Stimulated activated CD8-positive, alpha-beta memory T cell treated with anti-CD3 and anti-CD28 coated beads, Interleukin-15, amount 100 ng/mL, for 24 hours (primary cell): ENCODE measurements at regions not wholly inside any gene's neighbourhood (a gene's known extent, or its start where the extent isn't known, plus 50 kb on each side); places are given as distances from the start of the nearest gene placed in this dataset.

Source experiments
- DNase-seq: peaks from one replicate; pipeline ENCODE4 v3.0.0-alpha.2; 2020; ENCODE audit warnings: low read depth

DNA sequence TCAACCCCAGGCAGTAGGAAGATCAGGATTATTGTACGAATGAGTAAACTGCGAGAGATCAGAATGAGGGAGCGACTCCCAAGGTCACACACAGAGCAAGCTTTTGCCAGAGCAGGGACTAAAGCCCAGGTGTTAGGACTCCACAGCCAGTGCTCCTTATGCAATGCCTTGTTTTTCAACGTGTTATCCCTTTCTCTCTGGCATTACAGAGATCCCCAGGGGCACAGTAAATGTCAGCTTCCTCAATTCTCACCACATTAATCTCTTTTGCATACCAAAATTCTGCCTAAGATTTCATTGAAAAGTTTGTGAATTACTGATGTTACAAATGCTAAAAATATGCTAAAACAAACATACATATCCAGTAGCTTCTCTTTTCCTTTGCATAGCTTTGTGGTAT lies 68.1 kb upstream of the CES5A start:
- DNase-seq: no peak

DNA sequence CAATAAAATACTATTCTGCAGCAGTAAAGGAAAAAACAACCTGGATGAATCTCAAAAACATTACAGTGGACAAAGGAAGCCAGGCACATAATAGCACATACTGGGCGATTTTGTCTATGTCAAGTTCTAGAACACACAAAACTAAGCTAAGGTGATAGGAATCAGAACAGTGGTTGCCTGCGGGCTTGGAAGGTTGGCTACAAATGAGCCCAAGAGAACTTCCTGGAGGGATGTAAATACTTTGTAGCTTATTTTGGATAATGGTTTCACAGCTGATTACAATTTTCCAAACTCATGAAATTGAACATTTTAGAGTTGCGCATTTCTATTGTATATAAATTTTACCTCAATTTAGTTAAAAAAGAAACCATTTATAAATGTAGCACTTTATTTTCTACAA lies 67.6 kb upstream of the CES5A start:
- DNase-seq: no peak

DNA sequence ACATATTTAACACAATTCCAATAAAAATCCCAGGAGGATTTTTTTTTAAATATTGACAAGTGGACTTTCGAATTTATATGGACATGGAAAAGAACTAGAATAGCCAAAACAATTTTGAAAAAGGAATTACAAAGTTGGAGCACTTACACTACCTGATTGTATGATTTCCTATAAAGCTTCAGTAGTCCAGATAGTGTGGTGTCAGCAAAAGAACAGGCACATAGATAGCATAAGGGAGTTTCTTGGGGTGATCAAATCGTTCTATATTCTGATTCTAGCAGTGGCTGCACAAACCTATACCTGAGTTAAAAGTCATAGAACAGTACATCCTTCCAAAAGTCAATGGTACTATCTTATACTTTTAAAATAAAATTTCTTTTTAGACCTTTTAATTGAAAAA lies 66.4 kb upstream of the CES5A start:
- no peak for DNase-seq

DNA sequence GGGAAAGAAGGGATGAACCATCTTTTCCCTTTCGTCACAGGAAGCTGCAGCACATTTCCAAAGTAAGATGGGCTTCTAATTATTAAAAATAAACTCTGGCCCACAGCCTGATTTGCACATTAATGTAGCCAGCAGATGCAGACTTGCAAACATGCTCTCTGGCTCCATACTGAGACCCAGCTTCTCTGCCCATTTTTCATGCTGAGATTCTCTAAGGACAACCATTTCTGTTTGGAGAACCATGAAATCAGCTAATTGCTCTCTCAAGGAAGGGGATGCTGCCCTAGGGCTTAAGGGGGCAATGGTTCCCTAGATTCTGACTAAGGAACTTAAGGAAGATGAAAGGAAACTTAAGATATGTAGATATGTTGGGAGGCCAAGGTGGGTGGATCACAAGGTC lies 63.0 kb upstream of the CES5A start:
- DNase-seq: no peak

DNA sequence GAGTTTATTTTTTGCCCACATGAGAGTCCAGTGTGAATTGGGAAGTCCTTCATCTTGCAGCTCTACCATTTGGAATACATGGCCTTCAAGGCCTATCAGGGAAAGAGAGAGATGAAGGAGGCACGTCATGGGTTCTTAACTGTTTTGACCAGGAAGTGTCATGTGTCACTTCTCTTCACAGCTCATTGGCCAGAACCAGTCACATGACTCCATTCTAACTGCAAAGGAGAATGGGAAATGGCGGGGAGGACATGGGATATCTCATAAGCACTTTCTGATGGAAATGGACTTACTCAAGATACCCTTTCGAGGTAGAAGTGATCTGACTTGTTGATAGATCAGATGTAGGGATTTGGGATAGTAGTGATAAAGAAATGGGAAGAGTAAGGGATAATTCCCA lies 57.9 kb upstream of the CES5A start:
- no peak for DNase-seq

DNA sequence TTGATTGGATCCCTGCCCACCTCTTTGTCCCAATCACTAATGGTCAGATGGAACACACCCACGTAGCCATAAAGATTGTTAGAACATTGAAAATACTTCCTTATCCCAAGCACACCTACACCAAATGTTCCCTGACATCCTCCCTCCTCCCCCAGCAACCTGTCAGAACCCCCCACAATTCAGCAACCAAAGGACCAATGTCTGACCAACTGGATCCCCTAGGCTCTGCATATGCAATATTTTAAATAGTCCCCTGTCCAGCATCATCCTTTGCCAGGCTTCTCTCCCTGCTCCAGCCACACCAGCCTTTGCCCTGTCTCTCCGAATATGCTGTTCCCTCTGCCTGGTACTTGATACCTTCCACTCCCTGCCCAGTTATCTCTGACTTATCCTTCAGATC lies 54.9 kb upstream of the CES5A start:
- no peak for DNase-seq

DNA sequence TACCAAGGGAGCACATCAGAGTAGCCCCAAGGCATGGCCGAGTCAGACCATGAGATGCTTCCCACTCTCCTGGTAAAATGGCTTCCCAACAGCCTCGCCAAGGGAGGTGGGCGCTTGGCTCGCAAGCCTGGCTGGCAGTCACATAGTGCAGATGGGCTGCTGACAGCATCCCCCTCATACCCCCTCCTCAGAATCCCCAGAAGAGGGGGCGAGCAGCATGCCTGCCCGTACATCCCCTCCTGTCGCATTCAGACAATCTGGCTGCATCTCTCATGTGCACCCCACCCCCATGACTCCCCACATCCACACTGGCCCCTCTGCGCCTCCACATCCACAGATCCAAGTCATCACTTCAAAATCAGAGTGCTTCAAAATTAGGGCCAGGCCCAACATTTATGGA lies 54.0 kb upstream of the CES5A start:
- DNase-seq: no peak

DNA sequence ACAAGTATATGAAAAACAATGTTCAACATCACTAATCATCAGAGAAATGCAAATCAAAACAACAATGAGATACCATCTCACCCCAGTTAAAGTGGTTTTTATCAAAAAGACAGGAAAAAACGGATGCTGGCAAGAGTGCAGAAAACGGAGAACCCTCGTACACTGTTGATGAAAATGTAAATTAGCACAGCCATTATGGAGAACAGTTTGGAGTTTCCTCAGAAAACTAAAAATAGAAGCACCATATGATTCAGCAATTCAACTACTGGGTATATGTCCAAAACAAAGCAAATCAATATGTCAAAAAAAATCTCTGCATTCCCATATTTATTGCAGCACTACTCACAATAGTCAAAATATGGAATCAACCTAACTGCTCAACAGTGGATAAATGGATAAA lies 50.1 kb upstream of the CES5A start:
- no peak for DNase-seq
